LNCAP (cell line): ENCODE measurements at regions not wholly inside any gene's neighbourhood (a gene's known extent, or its start where the extent isn't known, plus 50 kb on each side); places are given as distances from the start of the nearest gene placed in this dataset.

Experiments used
- TF ChIP-seq, protein P1 (sequence below): fragments of 450-650 bp; IDR thresholded peaks from 2 replicates; pipeline ENCODE4 v1.5.1; 2017; ENCODE audit warnings: mild to moderate bottlenecking

GRCh38 chr4:178086320-178086719, 644.1 kb upstream of the AGA start:
- TF ChIP-seq, protein P1, sequence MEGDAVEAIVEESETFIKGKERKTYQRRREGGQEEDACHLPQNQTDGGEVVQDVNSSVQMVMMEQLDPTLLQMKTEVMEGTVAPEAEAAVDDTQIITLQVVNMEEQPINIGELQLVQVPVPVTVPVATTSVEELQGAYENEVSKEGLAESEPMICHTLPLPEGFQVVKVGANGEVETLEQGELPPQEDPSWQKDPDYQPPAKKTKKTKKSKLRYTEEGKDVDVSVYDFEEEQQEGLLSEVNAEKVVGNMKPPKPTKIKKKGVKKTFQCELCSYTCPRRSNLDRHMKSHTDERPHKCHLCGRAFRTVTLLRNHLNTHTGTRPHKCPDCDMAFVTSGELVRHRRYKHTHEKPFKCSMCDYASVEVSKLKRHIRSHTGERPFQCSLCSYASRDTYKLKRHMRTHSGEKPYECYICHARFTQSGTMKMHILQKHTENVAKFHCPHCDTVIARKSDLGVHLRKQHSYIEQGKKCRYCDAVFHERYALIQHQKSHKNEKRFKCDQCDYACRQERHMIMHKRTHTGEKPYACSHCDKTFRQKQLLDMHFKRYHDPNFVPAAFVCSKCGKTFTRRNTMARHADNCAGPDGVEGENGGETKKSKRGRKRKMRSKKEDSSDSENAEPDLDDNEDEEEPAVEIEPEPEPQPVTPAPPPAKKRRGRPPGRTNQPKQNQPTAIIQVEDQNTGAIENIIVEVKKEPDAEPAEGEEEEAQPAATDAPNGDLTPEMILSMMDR = no peak

DNA sequence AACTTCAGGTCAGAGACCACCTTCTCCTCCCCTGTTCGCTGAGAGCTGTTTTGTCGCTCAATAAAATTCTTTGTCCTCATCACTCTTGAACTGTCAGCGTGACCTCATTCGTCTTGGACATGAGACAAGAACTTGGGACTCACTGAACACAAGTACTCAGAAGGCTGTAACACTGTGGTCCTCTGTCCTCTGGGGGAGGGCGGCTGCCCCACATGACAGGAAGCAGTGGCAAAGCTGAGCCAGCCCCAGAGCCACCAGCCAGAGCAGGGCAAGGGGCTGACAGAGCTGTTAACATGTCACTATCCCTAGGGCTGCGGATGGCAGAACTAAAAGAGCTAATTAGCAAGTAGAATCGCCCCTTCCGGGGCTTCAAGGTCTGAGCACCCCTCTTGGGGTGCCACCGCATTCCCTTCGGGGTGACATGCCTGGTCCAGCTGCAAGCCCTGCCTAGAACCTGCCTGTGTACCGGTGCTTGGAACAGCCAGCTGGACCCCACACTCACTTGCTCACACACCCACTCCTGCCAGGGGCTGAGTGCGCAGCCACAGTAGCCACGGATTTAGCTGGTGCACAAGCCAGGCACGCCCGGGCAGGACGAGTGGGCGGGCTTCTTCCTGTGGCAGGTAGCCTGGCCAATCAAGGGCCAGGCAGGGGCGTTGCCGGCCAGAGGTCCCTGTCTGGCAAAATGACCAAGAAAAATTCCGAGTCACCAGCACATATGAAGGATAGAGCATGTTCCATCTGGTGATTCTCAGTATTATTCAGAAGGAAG, 648.6 kb upstream of the AGA start:
- TF ChIP-seq, protein P1 = no peak

GRCh38 chr4:178102139-178102538, 659.9 kb upstream of the AGA start:
- TF ChIP-seq, protein P1 = no peak

GRCh38 chr4:178105242-178105641, 663.0 kb upstream of the AGA start:
- TF ChIP-seq, protein P1 = no peak

DNA sequence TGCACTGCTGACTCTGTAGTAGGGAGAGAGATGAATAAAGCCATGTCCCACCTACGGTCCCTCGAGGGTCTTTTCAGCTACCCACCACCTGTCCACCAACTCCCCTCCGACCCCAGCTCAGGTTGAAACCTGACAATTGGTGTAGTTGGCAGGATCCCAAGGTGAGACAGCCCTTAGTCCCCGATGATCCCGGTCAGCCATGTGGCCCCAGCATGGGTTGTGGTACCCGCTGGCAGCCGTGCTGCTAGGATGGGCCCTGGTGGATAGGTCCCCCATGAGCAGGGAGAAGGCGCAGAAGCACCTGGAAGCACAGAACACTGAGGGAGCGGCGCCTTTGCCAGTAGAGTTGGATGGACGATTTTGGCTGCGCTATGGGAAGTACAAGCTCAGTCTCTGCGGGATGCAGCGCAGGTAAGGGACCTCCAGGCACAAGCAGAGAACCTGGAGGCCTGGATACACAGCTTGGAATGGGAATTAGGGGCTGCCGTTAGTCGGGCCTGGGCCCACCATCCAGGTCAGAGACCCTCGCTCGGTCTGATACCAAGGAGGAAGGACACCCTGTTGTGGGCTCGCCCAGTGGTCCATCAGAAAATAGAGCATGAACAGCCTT, 694.6 kb upstream of the AGA start:
- TF ChIP-seq, protein P1 = no peak

DNA sequence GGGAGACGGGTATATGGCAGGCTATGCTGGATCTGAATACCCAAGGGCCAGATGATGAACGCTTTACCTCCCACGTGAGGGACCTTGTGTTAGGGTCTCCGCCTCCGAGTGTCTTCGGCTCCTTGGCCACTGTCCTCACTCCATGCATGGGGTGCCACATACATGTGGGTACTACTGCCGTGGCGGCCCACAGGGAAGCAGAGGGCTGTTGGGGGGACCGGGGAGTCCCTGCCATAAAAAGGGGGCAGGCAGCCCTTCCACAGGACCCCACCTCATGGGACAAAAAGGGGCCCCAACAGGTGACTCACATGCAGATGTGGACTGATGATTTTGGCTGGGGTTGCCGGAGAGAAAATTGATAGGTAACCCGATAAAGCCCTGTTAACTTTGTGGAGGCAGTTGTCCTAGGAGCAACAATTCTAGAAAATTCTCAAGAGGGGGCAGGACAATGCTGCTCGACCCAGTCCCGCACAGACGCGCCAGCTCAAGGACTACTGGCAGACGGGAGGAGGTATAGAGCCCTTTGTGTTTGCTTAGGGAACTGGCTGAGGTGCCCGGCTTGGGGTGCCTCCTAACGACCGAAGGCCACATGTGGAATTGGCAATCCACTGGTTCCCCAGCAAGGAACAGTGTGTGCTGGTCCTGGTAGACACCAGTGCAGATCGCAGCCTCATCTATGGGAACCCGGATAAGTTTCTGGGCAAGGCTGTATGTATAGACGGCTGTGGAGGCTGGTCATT, 695.7 kb upstream of the AGA start:
- TF ChIP-seq, protein P1 = no peak

DNA sequence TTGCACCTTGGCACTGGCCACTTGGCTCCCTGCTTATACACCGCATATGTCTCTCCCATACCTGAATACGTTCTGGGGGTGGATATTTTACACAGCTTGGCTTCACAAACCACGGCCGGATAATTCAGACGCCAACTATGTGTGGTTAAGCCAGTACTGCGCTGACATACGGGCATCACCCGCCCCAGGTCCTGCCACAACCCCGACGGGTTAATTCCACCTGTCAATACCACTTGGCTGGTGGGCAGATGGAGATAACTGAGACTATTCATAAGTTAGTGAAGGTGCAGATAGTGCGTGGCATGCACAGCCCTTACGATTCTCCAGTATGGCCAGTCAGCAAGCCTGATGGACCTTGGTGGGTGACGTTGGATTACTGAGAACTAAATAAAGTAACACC, 696.3 kb upstream of the AGA start:
- TF ChIP-seq, protein P1 = no peak
